Fibroblast of lung (primary cell): ENCODE measurements at regions not wholly inside any gene's neighbourhood (a gene's known extent, or its start where the extent isn't known, plus 50 kb on each side); places are given as distances from the start of the nearest gene placed in this dataset.
"Not testable (repeated sequence)": the region's sequence is repeated elsewhere in the genome, so short reads cannot be mapped to it uniquely, and the experiment has no call there.

Experiments used
- DNase-seq, 2 donors: peaks; one replicate each; pipeline versions ENCODE4 v3.0.0 to v3.0.0-alpha.2; 2010; ENCODE audit warnings: low read depth in 2 of 2
- H2AFZ ChIP-seq: 2 replicates; pipeline ENCODE4 v1.5.1; 2012; ENCODE audit warnings: low read length, control low read depth, inconsistent platforms
- H3K27ac ChIP-seq: 2 replicates; pipeline ENCODE4 v1.5.1; 2011; ENCODE audit warnings: low read length, control low read depth; ENCODE audit not compliant: insufficient read depth
- H3K27me3 ChIP-seq: 2 replicates; pipeline ENCODE4 v1.5.1; 2011; ENCODE audit warnings: mild to moderate bottlenecking, low read length; ENCODE audit not compliant: control insufficient read depth, insufficient read depth
- H3K36me3 ChIP-seq: 2 replicates; pipeline ENCODE4 v1.5.1; 2011; ENCODE audit warnings: low read length; ENCODE audit not compliant: control insufficient read depth, insufficient read depth
- H3K4me1 ChIP-seq: 2 replicates; pipeline ENCODE4 v1.5.1; 2011; ENCODE audit warnings: low read length; ENCODE audit not compliant: control insufficient read depth, insufficient read depth; ENCODE audit errors: extremely low read depth
- H3K4me2 ChIP-seq: 2 replicates; pipeline ENCODE4 v1.5.1; 2011; ENCODE audit warnings: low read length, control low read depth; ENCODE audit not compliant: insufficient read depth; ENCODE audit errors: extremely low read depth
- H3K4me3 ChIP-seq, 4 experiments: fragments of 200-600 bp in 1 of 4; sonication (generic) in 1 of 4; replicated peaks in 1 of 4; 2 replicates each; pipeline ENCODE4 v1.5.1; 2011 to 2016; ENCODE audit warnings: low read length in 4 of 4, low read depth in 3 of 4, mild to moderate bottlenecking in 3 of 4, control low read depth in 2 of 4, inconsistent platforms in 1 of 4, mixed read lengths in 1 of 4; ENCODE audit not compliant: insufficient read depth in 1 of 4; ENCODE audit errors: control extremely low read depth in 1 of 4
- H3K79me2 ChIP-seq: 2 replicates; pipeline ENCODE4 v1.5.1; 2012; ENCODE audit warnings: mild to moderate bottlenecking, low read length, inconsistent platforms; ENCODE audit not compliant: control insufficient read depth, insufficient read depth
- H3K9ac ChIP-seq: 2 replicates; pipeline ENCODE4 v1.5.1; 2011; ENCODE audit warnings: mild to moderate bottlenecking, low read length, control low read depth; ENCODE audit not compliant: insufficient read depth
- H3K9me3 ChIP-seq: 2 replicates; pipeline ENCODE4 v1.5.1; 2012; ENCODE audit warnings: low read depth, low read length; ENCODE audit not compliant: control insufficient read depth, insufficient read depth
- H4K20me1 ChIP-seq: 2 replicates; pipeline ENCODE4 v1.5.1; 2011; ENCODE audit warnings: low read length; ENCODE audit not compliant: control insufficient read depth, insufficient read depth; ENCODE audit errors: extremely low read depth
- EZH2 ChIP-seq: IDR thresholded peaks from 2 replicates; pipeline ENCODE4 v1.5.1; 2012; ENCODE audit warnings: low read length, control low read depth, mild to moderate bottlenecking; ENCODE audit errors: missing control alignments
- TF ChIP-seq, protein P1 (sequence below), 2 donors: IDR thresholded peaks in 1 of 2; conservative IDR thresholded peaks in 1 of 2; 1 replicate in 1 of 2; 2 replicates in 1 of 2; pipeline ENCODE4 v1.5.1; 2011 to 2012; ENCODE audit warnings: low read length in 2 of 2, control low read depth in 1 of 2, inconsistent platforms in 1 of 2, low read depth in 1 of 2, mild to moderate bottlenecking in 1 of 2

DNA sequence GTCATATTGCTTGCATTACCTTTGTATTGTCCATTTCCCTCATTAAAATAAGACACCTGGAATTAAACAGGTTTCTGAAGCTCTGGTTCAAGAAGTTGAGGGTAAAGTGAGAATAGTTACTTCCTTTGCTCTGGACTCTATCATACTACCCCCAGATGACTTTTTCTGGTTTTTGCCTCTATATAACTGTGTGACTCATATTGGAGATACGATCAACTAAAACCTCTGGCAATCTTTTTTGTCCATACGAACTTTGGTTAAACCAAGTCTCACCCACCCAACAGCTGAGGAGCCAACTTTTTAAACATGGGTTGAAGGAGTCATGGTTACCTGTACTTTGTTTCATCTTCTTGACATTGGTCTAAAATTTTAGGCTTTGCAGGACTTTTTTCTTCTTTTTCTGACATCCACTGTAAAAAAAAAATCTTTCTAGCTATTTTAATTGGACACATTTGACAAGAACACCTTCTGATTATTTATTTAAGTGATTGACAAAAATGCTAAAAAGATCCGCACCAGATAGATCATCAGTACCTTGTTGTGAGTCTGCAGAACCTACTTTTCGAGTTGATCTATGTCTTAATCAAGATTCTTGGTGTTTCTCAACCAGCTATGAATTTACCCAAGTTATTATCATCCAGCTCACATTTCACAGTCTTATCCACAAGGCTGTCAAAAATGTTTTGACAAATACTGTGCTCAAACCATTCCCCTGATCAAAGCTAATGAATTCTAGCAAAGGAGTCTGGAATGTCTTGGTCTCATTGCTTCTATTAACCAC, 166.0 kb downstream of the IPO8 start:
- H3K4me1 ChIP-seq = no peaks in the 10 kb centered on the region

DNA sequence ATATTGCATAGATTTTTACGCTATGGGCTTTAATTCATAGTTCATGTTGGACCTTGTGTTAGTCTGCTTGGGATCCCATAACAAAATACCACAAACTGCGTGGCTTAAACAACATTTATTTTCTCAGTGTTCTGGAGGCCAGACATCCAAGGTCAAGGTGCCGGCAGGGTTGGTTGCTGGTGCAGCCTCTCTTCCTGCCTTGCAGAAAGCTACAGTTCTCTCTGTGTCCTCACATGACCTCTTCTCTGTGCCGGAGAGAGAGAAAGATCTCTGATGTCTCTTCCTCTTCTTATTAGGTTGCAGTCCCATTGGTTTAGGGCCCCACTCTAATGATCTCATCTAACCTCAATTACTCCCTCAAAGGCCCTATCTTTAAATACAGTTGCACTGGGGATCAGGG, 170.5 kb downstream of the IPO8 start:
- Histone ChIP-seq H3K9ac (no peak overlapping the region), H3K9me3 (no peaks in the 10 kb centered on the region), H3K4me1 (no peaks in the 10 kb centered on the region), H2AFZ (no peak overlapping the region), H3K27ac (no peak overlapping the region), H3K4me2 (no peak overlapping the region), H3K27me3 (no peaks in the 10 kb centered on the region), H3K4me3 (no peak overlapping the region), H4K20me1 (no peaks in the 10 kb centered on the region), H3K79me2 (no peaks in the 10 kb centered on the region), H3K36me3 (no peaks in the 10 kb centered on the region)
- no peak for TF ChIP-seq EZH2
- TF ChIP-seq, protein P1, sequence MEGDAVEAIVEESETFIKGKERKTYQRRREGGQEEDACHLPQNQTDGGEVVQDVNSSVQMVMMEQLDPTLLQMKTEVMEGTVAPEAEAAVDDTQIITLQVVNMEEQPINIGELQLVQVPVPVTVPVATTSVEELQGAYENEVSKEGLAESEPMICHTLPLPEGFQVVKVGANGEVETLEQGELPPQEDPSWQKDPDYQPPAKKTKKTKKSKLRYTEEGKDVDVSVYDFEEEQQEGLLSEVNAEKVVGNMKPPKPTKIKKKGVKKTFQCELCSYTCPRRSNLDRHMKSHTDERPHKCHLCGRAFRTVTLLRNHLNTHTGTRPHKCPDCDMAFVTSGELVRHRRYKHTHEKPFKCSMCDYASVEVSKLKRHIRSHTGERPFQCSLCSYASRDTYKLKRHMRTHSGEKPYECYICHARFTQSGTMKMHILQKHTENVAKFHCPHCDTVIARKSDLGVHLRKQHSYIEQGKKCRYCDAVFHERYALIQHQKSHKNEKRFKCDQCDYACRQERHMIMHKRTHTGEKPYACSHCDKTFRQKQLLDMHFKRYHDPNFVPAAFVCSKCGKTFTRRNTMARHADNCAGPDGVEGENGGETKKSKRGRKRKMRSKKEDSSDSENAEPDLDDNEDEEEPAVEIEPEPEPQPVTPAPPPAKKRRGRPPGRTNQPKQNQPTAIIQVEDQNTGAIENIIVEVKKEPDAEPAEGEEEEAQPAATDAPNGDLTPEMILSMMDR (conservative IDR thresholded peaks at IDR 0.05 in 1 of 2, IDR thresholded peaks at IDR 0.05 in 1 of 2; ENCODE audit: low read depth in 1 of 2, low read length in 2 of 2) = no peak
- DNase-seq = no peak

More for the DNA sequence above, 166.0 kb downstream of the IPO8 start:
- H3K4me3 ChIP-seq = no peak overlapping the region
- no peaks in the 10 kb centered on the region for H3K27me3 ChIP-seq
- no peak overlapping the region for H3K9ac ChIP-seq
- no peak for DNase-seq
- H3K4me2 ChIP-seq = no peak overlapping the region
- H3K27ac ChIP-seq = no peak overlapping the region
- H3K9me3 ChIP-seq = no peaks in the 10 kb centered on the region
- no peak overlapping the region for H2AFZ ChIP-seq
- H3K36me3 ChIP-seq = no peaks in the 10 kb centered on the region
- H3K79me2 ChIP-seq = no peaks in the 10 kb centered on the region
- no peaks in the 10 kb centered on the region for H4K20me1 ChIP-seq
- TF ChIP-seq EZH2 = no peak
- TF ChIP-seq, protein P1 (conservative IDR thresholded peaks at IDR 0.05 in 1 of 2, IDR thresholded peaks at IDR 0.05 in 1 of 2; ENCODE audit: low read depth in 1 of 2, low read length in 2 of 2) = no peak

DNA sequence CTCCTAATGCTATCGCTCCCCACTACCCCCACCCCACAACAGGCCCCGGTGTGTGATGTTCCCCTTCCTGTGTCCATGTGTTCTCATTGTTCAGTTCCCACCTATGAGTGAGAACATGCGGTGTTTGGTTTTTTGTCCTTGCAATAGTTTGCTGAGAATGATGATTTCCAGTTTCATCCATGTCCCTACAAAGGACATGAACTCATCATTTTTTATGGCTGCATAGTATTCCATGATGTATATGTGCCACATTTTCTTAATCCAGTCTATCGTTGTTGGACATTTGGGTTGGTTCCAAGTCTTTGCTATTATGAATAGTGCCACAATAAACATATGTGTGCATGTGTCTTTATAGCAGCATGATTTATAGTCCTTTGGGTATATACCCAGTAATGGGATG, 175.4 kb downstream of the IPO8 start:
- not testable (repeated sequence) for DNase-seq, H3K4me3 ChIP-seq, H4K20me1 ChIP-seq, H3K9me3 ChIP-seq, H3K79me2 ChIP-seq, H3K4me2 ChIP-seq, H3K9ac ChIP-seq, H3K36me3 ChIP-seq, H3K4me1 ChIP-seq, H3K27ac ChIP-seq, H2AFZ ChIP-seq, H3K27me3 ChIP-seq
